PFSK-1 (cell line): ENCODE measurements at regions not wholly inside any gene's neighbourhood (a gene's known extent, or its start where the extent isn't known, plus 50 kb on each side); places are given as distances from the start of the nearest gene placed in this dataset.

ENCODE experiments used
- POLR2AphosphoS5 ChIP-seq: IDR thresholded peaks from 2 replicates; pipeline ENCODE4 v1.6.1; 2012; ENCODE audit warnings: low read depth, mild to moderate bottlenecking, control low read depth, low read length, moderate library complexity
- TAF1 ChIP-seq: IDR thresholded peaks from 2 replicates; pipeline ENCODE4 v1.6.1; 2012; ENCODE audit warnings: low read length, control low read depth, borderline replicate concordance; ENCODE audit not compliant: insufficient read depth
- TF ChIP-seq, protein P1 (sequence below), 2 experiments: IDR thresholded peaks; 2 replicates each; pipeline versions ENCODE4 v1.6.1 to v1.8.0; 2011 to 2012; ENCODE audit warnings: low read depth in 2 of 2, low read length in 2 of 2, control low read depth in 1 of 2, inconsistent platforms in 1 of 2, mild to moderate bottlenecking in 1 of 2, moderate library complexity in 1 of 2; ENCODE audit not compliant: insufficient read depth in 1 of 2

DNA sequence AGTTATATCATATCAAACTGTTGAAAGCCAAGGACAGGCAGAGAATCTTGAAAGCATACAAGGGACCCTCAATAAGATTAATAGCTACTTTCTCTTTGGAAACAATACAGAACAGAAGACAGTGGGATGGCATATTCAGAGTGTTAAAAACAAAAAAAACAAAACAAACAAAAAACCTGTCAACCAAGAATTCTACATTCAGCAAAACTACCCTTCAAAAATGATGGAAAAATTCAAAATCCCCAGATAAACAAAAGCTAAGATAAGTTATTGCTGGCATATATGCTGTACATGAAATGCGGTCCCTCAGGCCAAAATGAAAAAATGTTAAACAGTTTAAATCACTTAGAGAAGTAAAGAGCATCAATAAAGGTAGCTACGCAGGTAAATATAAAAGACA is 425.1 kb downstream of the ACTL7B start:
- TF ChIP-seq TAF1 (no peak), POLR2AphosphoS5 (no peak)
- TF ChIP-seq, protein P1, sequence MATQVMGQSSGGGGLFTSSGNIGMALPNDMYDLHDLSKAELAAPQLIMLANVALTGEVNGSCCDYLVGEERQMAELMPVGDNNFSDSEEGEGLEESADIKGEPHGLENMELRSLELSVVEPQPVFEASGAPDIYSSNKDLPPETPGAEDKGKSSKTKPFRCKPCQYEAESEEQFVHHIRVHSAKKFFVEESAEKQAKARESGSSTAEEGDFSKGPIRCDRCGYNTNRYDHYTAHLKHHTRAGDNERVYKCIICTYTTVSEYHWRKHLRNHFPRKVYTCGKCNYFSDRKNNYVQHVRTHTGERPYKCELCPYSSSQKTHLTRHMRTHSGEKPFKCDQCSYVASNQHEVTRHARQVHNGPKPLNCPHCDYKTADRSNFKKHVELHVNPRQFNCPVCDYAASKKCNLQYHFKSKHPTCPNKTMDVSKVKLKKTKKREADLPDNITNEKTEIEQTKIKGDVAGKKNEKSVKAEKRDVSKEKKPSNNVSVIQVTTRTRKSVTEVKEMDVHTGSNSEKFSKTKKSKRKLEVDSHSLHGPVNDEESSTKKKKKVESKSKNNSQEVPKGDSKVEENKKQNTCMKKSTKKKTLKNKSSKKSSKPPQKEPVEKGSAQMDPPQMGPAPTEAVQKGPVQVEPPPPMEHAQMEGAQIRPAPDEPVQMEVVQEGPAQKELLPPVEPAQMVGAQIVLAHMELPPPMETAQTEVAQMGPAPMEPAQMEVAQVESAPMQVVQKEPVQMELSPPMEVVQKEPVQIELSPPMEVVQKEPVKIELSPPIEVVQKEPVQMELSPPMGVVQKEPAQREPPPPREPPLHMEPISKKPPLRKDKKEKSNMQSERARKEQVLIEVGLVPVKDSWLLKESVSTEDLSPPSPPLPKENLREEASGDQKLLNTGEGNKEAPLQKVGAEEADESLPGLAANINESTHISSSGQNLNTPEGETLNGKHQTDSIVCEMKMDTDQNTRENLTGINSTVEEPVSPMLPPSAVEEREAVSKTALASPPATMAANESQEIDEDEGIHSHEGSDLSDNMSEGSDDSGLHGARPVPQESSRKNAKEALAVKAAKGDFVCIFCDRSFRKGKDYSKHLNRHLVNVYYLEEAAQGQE (IDR thresholded peaks at IDR 0.05; ENCODE audit: insufficient read depth in 1 of 2, low read depth in 2 of 2, low read length in 2 of 2) = no peak
